NCI-H748 (cell line): ENCODE measurements at regions not wholly inside any gene's neighbourhood (a gene's known extent, or its start where the extent isn't known, plus 50 kb on each side); places are given as distances from the start of the nearest gene placed in this dataset.

Source experiments
- DNase-seq: peaks from one replicate; lab custom pipeline; 2025; ENCODE audit not compliant: unreplicated experiment; lab: John Stamatoyannopoulos, UW

DNA sequence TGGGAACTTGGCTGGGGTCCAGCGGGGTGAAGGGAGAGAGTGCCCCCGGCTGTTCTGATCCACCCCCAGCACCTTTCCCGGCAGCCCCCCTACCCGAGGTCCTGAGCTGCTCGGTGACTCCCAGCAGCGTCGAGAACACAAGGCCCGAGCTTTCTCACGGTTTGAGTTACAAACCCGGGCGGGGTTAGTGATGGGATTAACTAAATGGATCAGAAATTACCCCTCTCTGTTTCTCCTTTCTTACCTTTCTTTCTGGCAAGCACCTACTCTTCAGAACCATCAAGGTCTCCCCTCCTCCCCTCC, 139.4 kb upstream of the GPC1 start:
- no peak for DNase-seq

DNA sequence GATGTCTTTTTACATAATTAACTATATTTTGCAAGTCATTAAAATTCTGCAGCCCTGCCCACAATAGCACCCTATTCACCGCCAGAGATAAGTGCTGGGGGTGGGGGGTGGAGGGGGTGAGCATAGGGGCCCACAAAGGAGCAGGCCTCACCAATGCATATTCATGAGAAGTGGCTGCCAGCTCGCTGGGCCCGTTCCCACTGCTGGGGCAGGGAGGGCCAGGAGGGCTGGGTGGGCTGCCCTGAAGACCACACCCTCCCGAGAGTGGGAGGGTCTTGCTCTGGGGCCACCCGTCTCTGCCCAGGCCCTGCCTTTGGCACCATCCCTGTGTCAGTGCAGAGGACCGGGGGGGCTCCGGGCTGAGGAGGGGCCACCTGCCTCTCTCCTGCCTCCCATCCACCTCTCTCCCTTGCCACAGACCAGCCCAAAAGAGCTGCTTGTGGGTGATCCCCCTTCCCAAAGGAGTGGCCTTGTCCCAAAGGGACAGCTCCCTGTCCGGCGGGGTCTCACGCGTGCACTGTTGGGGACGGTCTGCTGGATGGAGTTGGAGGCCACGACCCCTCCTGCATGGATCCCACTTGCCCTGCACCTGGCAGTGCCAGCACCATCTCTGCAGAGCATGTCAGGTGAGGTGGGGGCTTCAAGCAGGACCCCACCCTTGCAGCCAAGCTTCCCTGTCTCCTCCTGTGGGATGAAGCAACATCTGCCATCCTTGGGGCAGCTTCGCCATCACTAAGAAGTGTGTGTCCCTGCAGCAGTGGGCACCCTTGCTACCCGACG, 138.8 kb upstream of the GPC1 start:
- DNase-seq: no peak

DNA sequence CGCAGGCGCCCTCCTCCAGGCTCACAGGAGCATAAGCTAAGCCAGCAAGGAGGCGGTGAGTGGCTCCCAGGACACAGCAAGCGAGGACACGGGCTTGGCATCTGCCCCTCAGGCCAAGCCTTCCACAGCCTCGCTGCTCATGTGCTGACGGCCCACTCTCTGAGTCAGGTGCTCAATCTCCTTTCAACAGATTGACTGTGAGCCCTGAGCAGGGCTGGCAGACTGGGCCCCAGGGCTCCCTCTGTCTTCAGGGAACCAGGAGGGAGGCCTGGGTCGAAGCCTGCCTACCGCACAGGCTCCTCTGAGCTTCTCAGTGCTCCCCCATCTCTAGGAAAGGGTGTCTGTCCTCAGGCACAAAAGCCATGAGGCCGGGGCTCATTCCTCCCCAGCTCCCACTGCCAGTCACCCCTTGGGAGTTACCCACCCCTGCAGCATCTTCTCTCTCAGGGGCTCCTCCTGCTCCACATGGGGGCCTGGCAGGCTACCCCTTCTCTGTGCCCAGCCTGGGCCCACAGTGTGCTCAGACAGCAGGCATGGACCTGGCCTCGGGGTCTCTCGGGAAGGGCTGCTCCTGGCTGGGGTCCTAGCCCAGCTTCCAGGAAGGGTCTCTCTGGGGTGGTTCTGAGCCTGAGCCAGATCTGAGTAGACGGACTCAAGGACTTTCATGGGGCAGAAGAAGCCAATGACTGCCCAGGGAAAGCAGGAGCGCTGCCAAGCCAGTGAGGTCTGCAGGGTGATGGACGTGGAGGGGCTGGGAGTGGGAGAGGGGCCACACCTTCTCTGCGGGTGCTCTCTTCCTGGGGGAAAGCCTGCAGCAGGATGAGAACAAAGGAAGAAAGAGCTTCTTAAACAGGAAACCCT, 138.0 kb upstream of the GPC1 start:
- no peak for DNase-seq

DNA sequence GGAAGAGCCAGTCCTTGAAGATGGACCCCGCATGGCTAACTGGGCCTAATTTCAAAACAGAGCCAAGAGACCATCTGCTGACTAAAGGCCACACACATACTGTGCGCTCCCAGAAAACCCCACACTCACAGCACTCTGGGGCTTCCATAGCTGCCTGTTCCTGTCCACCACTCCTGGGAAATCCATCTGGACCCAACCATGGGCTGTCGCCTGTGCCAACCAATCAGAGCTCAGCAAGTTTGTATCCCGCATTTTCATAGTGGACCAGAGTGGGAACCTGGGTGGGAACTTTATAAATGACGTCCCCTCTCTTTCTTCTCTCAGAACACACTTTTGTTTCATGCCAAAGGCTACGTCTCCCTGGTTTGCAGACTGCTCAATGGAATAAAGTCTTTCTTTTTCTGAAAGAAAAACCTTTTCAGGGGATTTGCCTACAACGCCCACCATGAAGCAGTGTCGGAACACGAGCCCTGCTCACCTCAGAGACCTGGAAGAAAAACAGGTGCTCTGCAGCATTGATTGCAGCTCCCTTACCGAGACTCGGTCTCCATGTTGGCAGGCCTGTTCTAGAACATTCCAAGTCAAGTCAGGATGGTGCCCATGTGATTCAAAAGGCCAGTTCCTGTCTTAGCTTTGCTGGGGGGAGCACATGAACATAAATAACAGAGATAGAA, 137.2 kb upstream of the GPC1 start:
- DNase-seq: no peak

DNA sequence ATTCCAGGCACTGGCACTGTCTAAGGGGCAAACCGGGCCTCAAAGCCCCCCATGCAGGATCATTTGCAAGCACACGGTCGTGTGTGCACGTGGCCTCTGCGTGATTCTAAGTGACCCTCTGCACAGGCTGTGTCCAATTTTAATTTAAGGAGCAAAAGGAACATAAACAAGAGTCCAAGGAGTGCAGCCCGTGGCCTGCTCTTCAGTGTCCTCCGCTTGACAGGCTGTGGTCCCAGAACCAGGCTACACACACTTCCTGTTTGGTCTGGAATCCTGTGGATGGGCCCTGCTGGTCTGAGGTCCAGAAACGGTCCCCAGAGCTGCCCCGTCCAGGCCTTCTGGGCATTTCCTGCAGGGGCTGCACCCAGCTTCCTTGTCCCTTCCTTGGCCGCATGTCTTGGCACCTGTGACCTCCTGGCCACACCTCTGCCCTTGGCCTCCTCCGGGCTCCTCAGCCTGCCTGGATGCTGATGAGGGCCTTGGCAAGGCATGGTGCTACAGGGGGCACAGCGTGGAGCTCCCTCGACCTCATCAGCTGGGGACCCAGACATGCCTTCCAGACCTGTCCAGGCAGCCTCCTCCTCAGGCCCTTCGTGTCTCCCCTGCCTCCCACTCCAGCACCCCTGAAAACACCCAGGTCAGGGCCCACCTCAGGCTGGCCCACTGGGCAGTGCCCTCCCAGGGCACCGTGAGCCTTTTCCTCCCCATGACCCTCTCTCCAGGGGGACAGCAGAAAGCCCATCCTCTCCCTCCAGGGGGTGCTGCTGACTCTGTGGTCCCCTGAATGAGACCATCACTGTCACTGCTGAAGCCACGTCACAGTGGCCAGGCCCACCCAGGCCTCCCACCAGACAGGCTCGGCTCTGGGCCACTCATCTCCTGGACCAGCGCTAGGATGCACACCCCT, 136.4 kb upstream of the GPC1 start:
- DNase-seq: no peak

DNA sequence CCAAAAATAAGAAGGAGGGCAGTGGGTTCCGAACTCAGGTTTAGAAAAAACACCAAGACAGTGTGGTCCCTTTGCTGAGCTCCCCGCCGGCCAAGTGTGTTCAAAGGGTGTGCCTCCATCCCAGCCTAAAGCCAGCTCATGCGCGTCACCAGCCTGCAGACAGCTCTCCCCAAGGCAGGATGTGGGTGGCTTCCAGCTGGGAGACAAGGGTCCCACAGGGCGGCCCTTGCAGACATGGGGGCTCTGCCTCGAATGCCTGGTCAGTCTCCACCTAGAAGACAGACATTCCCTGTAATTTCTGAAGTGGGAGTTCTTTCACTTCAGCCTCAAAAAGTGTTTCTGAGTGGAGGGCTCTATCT, 135.8 kb upstream of the GPC1 start:
- no peak for DNase-seq

DNA sequence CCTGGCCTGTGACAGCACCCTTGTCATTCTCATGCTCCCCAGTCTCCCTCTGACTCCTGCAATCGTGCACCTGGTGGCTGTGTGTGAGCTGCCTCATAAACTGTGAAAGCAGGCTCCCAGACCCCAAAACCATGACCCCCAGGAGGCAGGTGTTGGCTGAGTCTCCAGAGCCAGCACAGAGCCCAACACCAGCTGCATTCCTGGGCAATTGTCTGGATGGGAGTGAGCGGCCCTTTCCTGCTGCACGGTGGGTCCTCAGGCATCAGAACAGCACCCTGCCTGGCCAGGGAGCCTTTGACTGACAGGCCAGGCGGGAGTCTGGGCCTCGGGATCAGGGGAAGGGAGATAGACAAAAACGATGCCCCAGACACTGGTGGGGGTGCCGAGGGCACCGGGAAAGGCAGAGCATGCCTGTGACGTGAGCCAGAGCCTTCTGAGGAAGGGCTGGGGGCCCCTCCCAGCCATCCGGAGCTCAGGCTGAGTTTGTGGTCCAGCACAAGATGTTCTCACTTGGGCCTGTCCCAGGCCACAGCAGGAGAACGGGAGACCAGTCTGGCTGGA, 135.1 kb upstream of the GPC1 start:
- no peak for DNase-seq

DNA sequence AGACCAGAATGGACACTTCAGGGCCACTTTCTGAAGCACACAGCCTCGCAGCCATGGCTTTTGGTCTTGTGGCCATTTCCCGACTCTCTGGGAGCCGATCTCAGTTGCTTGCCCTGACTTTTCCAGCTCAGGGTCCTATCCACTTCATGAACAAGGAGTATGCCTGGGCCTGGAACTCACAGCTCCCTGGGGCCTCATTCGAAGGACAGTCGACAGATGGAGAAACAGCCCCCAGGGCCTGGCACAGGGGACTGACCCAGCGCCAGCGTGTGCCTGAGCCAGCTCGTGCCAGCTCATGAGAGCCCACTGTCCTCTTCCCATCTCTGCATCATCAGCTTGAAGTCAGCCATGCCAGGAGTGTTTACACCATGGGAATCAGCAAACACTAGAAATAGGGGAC, 134.6 kb upstream of the GPC1 start:
- DNase-seq: no peak

DNA sequence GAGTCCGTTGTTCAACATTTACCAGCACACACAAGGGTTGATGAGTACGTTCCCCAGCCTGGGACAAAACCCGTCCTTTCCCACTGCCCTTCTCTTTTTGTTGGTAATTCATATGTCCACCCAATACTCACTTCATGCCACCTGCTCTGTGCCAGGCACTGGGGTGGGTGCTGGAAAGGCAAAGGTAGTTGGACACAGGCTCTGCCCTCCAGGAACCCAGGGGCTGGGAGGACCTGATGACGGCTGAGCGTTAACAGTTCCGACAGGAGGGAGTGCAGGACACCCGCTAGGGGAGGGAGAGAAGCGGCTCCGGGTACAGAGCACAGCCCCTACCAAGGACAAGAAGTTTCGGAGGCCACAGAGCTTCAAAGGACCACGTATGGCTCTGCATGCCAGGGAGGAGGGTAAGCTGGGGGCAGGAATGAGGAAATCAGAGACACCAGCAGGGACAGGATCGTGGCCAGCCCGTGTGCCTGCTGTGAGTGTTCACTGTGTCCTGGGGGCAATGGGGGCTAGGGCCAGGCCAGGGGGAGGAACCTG, 134.1 kb upstream of the GPC1 start:
- no peak for DNase-seq

DNA sequence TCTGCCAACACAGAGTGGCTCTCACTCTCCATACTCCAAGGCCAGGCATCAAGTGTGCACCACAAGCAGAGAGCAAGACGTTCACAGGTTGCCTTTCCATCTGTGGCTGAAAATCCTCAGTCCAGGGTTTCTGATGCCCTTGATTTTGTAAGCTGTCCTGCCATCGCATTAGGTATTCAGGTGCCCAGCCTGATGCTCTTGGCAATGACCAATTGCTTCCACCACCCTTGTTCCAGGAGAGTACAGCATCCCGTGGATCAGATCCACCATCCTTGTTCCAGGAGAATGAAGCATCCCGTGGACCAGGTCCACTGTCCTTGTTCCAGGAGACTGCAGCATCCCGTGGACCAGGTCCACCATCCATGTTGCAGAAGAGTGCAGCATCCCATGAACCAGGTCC, 133.4 kb upstream of the GPC1 start:
- DNase-seq: no peak

DNA sequence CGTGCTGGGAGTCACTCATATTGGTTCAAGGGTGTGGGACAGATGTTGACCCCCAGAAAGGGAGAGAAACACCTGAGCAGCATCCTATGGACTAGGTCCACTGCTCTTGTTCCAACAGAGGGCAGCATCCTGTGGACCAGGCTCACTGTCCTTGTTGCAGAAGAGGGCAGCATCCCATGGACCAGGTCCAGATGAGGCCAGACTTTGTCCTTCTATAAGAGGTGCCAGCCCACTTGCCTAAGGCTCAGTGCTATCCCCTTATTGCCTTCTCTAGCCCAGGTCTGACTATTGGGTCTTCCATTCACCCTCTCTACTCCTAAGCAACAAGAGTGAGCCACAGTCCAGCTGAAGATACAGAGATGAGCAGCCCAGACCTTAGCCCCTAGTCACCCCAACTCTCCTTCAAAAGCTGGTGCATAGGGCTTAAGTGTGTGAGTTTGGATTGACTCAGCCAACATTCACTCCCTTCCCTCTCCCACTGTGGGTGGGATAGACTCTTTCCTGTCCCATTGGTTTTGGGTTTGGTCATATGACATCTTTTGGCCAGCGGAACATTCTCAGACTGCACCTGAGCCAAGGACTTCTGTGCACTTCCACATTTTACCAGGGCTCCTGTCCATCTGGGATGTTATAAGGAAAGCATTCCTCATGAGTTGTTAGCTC, 132.4 kb upstream of the GPC1 start:
- DNase-seq: no peak

DNA sequence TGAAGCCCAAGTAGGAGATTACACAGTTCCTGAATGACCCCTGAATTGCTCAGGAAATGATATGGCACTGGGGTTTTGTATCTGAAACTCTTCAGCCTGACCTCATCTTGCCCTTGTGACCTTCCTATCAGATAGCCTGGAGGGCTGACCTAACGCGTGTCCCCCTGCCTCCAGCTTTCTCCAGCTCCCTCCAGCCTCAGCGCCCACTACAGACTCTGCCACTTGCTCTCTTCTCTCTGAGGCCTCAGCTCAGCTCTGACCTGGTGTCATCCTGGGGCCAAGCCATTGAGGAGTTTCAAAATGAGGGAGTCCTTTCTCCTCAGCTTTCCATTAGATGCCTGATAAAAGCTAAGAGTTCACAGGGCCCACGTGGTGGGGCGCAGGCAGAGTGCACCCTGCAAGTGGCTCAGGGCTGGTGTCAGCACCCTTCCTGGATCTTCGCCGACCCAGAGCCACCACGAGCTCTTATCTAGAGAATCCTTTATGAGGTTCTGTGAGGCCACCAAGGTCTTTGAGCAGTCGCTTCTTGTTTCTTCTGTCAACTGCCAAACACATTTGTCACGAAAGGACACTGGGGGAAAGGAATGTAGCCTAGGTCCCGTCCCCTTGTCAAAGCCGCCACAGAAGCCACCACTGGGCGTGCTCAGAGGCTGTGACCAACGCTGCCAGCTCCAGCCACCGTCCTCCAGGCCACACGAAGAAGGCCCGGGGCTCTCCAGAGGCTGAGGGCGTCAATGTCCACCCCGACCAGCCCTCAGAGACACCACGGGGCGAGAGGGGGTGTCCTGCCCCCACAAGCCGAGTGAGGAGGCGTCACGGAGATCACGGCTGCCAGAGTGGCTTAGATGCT, 131.3 kb upstream of the GPC1 start:
- no peak for DNase-seq

DNA sequence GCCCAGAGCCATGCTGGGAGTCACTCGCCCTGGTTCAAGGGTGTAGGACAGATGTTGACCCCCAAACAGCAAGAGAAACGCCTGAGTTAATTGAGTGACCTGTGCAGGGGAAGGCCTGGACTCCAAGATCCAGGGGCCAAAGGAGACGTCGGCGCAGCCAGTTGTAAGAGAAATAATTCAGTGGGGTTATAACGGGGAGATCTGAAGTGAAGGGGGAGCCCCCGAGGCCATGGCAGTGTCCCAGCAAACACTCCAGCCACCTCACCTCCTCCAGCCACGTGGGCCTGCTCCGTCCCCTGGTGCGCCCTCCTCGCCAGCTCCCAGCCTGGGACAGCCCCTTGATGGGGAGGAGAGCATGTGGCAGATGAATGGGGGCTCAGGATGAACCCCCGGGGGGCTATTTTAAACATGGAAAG, 130.7 kb upstream of the GPC1 start:
- DNase-seq: no peak

DNA sequence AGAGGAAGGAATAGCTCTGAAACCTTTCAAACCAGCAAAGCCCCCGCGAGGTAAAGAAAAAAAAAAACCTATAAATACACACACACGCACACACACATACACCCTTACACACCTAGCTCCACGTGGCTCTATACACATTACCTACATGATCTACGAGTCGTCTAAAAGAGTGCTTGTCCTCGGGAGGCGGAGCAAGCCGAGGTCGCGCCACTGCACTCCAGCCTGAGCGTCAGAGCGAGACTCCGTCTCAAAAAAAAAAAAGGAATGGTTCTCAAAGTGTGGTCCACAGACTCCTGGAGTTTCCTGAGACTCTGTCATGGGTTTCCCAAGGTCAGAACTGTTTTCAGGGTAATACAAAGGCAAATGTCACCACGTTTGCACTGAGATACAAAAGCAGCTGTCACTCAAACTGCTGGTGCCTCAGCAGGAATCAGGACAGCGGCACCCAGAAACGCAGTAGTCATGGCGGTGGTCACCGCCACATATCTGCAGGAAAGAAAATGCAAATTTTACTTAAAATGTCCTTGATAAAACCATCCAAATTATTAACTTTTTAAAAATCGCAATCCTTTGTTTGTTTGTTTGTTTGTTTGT, 130.0 kb upstream of the GPC1 start:
- no peak for DNase-seq

DNA sequence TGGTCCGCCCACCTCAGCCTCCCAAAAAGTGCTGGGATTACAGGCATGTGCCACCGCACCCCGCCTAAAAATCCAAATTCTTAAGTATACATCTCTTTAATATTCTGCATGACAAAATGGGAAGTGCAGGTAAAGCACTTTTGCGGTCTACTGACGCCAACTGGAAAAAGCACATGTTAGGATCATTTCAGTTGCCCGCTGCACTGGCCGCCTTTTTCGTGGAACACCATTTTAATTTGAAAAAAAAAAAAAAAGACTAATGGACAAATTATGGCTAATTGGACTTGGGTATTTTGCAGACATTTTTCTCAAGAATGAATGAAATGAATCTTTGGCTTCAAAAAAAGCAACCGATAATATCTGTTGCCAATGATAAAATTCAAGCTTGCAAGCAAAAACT, 129.3 kb upstream of the GPC1 start:
- no peak for DNase-seq

DNA sequence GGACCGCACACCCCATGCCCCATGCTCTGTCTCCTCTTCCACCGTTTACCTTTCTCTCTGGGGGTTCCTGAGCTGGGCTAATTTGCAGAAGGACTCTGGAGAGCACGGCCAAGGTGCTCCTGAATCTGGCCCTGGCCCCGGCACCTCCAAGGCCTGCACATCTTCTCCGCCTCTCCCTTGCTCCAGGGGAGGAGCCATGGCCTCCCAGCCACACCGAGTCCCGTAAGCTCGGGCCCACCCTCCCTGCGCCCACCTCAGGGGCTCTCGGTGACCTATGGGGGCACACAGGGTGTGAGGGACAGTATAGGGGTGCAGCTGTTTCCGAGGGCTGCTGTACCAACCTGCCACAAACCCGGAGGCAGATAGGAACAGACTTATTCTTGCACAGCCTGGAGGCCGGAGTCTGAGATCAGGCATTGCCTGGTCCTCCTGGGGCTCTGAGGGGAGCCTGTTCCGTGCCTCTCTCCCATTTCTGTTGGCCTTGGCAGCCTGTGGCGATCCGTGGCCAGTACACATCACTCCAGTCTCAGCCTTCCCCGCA, 127.3 kb upstream of the GPC1 start:
- DNase-seq: no peak

DNA sequence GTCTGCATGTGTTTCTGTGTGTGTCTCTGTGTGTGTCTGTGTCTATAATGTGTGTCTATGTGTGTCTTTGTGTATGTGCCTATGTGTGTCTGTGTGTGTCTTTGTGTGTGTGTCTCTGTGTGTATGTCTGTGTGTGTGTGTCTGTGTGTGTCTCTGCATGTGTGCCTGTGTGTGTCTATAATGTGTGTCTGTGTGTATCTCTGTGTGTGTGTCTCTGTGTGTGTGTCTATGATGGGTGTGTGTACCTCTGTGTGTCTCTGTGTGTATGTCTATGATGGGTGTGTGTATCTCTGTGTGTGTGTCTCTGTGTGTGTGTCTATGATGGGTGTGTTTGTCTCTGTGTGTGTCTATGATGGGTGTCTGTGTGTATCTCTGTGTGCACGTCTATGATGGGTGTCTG, 126.2 kb upstream of the GPC1 start:
- no peak for DNase-seq

DNA sequence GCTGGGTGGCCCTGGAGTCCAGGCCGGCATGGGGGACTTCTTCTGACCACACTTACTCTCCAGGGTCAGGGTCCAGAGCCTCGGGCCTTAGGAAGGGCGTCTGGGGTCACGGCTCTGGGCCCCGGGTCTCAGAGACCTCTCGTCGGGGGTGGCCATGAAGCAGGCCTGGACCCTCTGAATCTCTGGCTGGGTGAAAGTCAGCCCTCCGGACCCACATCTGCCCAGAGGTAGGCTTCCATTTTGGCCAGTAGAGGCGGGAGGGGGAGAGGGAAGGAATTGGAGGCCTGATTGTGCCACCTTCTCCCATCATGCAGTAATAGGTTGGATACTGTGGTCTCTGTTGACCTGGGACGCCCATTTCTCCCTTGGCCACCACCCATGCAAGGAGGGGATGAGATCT, 125.3 kb upstream of the GPC1 start:
- no peak for DNase-seq
